Body of pancreas (tissue), 4 donors: ENCODE measurements at regions not wholly inside any gene's neighbourhood (a gene's known extent, or its start where the extent isn't known, plus 50 kb on each side); places are given as distances from the start of the nearest gene placed in this dataset.
A peak's percentile ranks its signal among the peaks of the same experiment; 100 is the strongest.

ENCODE experiments used
- ATAC-seq: fragments of 150-250 bp; one replicate; pipeline ENCODE4 v1.9.1; 2016
- DNase-seq, 4 donors: peaks; one replicate each; pipeline ENCODE4 v3.0.0-alpha.2; 2019
- H3K27ac ChIP-seq, 4 donors: fragments of 200-600 bp; sonication (generic); 1 replicate in 3 of 4; 2 replicates in 1 of 4; pipeline versions ENCODE4 v1.5.1 to v1.6.1; 2016 to 2019; ENCODE audit warnings: mild to moderate bottlenecking in 1 of 4, mixed read lengths in 1 of 4, moderate library complexity in 1 of 4
- H3K27me3 ChIP-seq, 2 donors: fragments of 200-600 bp; sonication (generic); one replicate each; pipeline ENCODE4 v1.6.0; 2016; ENCODE audit warnings: mild to moderate bottlenecking in 1 of 2
- H3K36me3 ChIP-seq, 2 donors: fragments of 200-600 bp; sonication (generic); replicated peaks in 1 of 2; 2 replicates each; pipeline ENCODE4 v1.5.1; 2016; ENCODE audit warnings: low read depth in 2 of 2; ENCODE audit not compliant: insufficient read depth in 1 of 2
- H3K4me1 ChIP-seq: fragments of 200-600 bp; sonication (generic); one replicate; pipeline ENCODE4 v1.6.0; 2016
- H3K4me3 ChIP-seq, 2 donors: fragments of 200-600 bp; sonication (generic); 1 replicate in 1 of 2; 2 replicates in 1 of 2; pipeline ENCODE4 v1.5.1; 2016 to 2019
- H3K9me3 ChIP-seq, 3 donors: fragments of 200-600 bp; sonication (generic); 1 replicate in 2 of 3; 2 replicates in 1 of 3; pipeline ENCODE4 v1.5.1; 2016
- CTCF ChIP-seq, 7 experiments: fragments of 450-650 bp in 4 of 7; fragments of 200-600 bp in 3 of 7; sonication (generic) in 3 of 7; IDR thresholded peaks; one replicate each; pipeline ENCODE4 v1.5.1; 2016 to 2019; ENCODE audit warnings: antibody characterized with exemption in 7 of 7
- POLR2A ChIP-seq, 3 donors: fragments of 450-650 bp; IDR thresholded peaks; one replicate each; pipeline ENCODE4 v1.6.1; 2016; ENCODE audit warnings: antibody characterized with exemption in 3 of 3, mild to moderate bottlenecking in 2 of 3
- WGBS, 2 donors: methylation state at CpG; one replicate each; pipeline ENCODE4 v1.1.5; 2017; 5-methylcytosine and 5-hydroxymethylcytosine counted together
- intact Hi-C: fragments of 100-400 bp; cut with DNase I; formaldehyde crosslinking; loops from one replicate; pipeline ENCODE4 v1.15.1; 2023

GRCh38 chr17:77297693-77298666, 157.2 kb downstream of the SEC14L1 start:
- no peak for DNase-seq

GRCh38 chr17:77298811-77299210, 158.0 kb downstream of the SEC14L1 start:
- 94 to 99% methylated on average over 4 to 5 of the region's 5 CpGs for WGBS, 2 donors

More at GRCh38 chr17:77297693-77298666, 157.2 kb downstream of the SEC14L1 start:
- Histone ChIP-seq H3K27me3 (no peaks in the 10 kb centered on the region), H3K9me3 (no peaks in the 10 kb centered on the region), H3K4me1 (peaks cover 12% of the 10 kb centered on the region), H3K36me3 (no peaks in the 10 kb centered on the region), H3K4me3 (no peak overlapping the region), H3K27ac (no peak overlapping the region)
- ATAC-seq = no peak
- 73 to 92% methylated on average over 7 to 8 of the region's 8 CpGs for WGBS, 2 donors
- TF ChIP-seq CTCF (IDR thresholded peaks at IDR 0.05) = no peak
- TF ChIP-seq POLR2A (IDR thresholded peaks at IDR 0.05) = no peak
- intact Hi-C loops = no loop called here

GRCh38 chr17:77299256-77300015, 158.7 kb downstream of the SEC14L1 start:
- no peaks in the 10 kb centered on the region for H3K36me3 ChIP-seq
- no peak overlapping the region for H3K4me3 ChIP-seq
- no peaks in the 10 kb centered on the region for H3K27me3 ChIP-seq
- H3K4me1 ChIP-seq = peaks cover 20% of the 10 kb centered on the region
- intact Hi-C loops = no loop called here
- peak overlapping the region in 2 of 4 donors; percentile 5 to 9 for H3K27ac ChIP-seq
- no peak for ATAC-seq
- WGBS, 2 donors = 66 to 92% methylated on average over 3 to 6 of the region's 6 CpGs
- no peaks in the 10 kb centered on the region for H3K9me3 ChIP-seq
- no peak for TF ChIP-seq POLR2A (IDR thresholded peaks at IDR 0.05)
- no peak for DNase-seq

More at GRCh38 chr17:77298811-77299210, 158.0 kb downstream of the SEC14L1 start:
- DNase-seq (no peak), ATAC-seq (no peak)
- TF ChIP-seq CTCF (IDR thresholded peaks at IDR 0.05) (no peak), POLR2A (IDR thresholded peaks at IDR 0.05) (no peak)
- no peaks in the 10 kb centered on the region for H3K9me3 ChIP-seq
- intact Hi-C loops = no loop called here
- peaks cover 14% of the 10 kb centered on the region for H3K4me1 ChIP-seq
- no peak overlapping the region for H3K4me3 ChIP-seq
- H3K27me3 ChIP-seq = no peaks in the 10 kb centered on the region
- H3K36me3 ChIP-seq = no peaks in the 10 kb centered on the region
- no peak overlapping the region for H3K27ac ChIP-seq

- Histone ChIP-seq H3K9me3 (no peaks in the 10 kb centered on the region), H3K4me1 (peaks cover 27% of the 10 kb centered on the region), H3K27me3 (no peaks in the 10 kb centered on the region), H3K36me3 (no peaks in the 10 kb centered on the region), H3K27ac (peak overlapping the region in 2 of 4 donors; percentile 5 to 9), H3K4me3 (no peak overlapping the region)
- no peak for TF ChIP-seq POLR2A (IDR thresholded peaks at IDR 0.05)
- no peak for TF ChIP-seq CTCF (IDR thresholded peaks at IDR 0.05)
- intact Hi-C loops = no loop called here
- ATAC-seq (no peak), DNase-seq (no peak)
- 58 to 64% methylated on average over 4 of the region's 4 CpGs for WGBS, 2 donors
Measured at GRCh38 chr17:77300016-77300686, 159.4 kb downstream of the SEC14L1 start.
